Neuronal stem cell (in vitro differentiated cells): ENCODE measurements at regions not wholly inside any gene's neighbourhood (a gene's known extent, or its start where the extent isn't known, plus 50 kb on each side); places are given as distances from the start of the nearest gene placed in this dataset.

Source experiments
- DNase-seq: peaks from one replicate; pipeline ENCODE4 v3.0.0-alpha.2; 2013; ENCODE audit warnings: low spot score
- H2AFZ ChIP-seq: one replicate; pipeline ENCODE4 v1.6.1; 2013; ENCODE audit warnings: mild to moderate bottlenecking, low read length, inconsistent platforms
- H2AK5ac ChIP-seq: 2 replicates; pipeline ENCODE4 v1.6.1; 2013; ENCODE audit warnings: low read depth, mild to moderate bottlenecking, inconsistent platforms, low read length, moderate library complexity, mixed read lengths
- H2BK120ac ChIP-seq: 2 replicates; pipeline ENCODE4 v1.6.1; 2013; ENCODE audit warnings: low read depth, mild to moderate bottlenecking, inconsistent platforms, low read length, moderate library complexity, mixed read lengths
- H2BK12ac ChIP-seq: one replicate; pipeline ENCODE4 v1.6.1; 2013; ENCODE audit warnings: low read length, inconsistent platforms
- H2BK15ac ChIP-seq: 2 replicates; pipeline ENCODE4 v1.6.1; 2013; ENCODE audit warnings: mild to moderate bottlenecking, low read length, inconsistent platforms, mixed read lengths
- H2BK5ac ChIP-seq: one replicate; pipeline ENCODE4 v1.6.1; 2013; ENCODE audit warnings: inconsistent platforms, mild to moderate bottlenecking, low read length, moderate library complexity
- H3K14ac ChIP-seq: one replicate; pipeline ENCODE4 v1.6.1; 2013; ENCODE audit warnings: low read length, inconsistent platforms
- H3K18ac ChIP-seq: 2 replicates; pipeline ENCODE4 v1.6.1; 2013; ENCODE audit warnings: low read length, inconsistent platforms
- H3K23ac ChIP-seq: 2 replicates; pipeline ENCODE4 v1.6.1; 2013; ENCODE audit warnings: low read depth, mild to moderate bottlenecking, mixed read lengths, low read length, inconsistent platforms; ENCODE audit not compliant: poor library complexity
- H3K27ac ChIP-seq: replicated peaks from 3 replicates; pipeline ENCODE4 v1.5.1; 2013; ENCODE audit warnings: low read length, inconsistent platforms
- H3K27me3 ChIP-seq, 3 experiments: 2 replicates each; pipeline ENCODE4 v1.6.1; 2013; ENCODE audit warnings: low read length in 3 of 3, mild to moderate bottlenecking in 2 of 3, inconsistent platforms in 1 of 3, low read depth in 1 of 3, mixed read lengths in 1 of 3, moderate library complexity in 1 of 3; ENCODE audit not compliant: control insufficient read depth in 3 of 3, insufficient read depth in 3 of 3
- H3K36me3 ChIP-seq, 2 donors: replicated peaks in 1 of 2; 2 replicates each; pipeline ENCODE4 v1.6.1; 2013; ENCODE audit warnings: low read length in 2 of 2; ENCODE audit not compliant: control insufficient read depth in 2 of 2, insufficient read depth in 2 of 2
- H3K4ac ChIP-seq: 2 replicates; pipeline ENCODE4 v1.6.1; 2013; ENCODE audit warnings: inconsistent platforms, mild to moderate bottlenecking, low read length, moderate library complexity
- H3K4me1 ChIP-seq, 2 donors: 1 replicate in 1 of 2; 2 replicates in 1 of 2; pipeline ENCODE4 v1.6.1; 2013; ENCODE audit warnings: low read length in 2 of 2, low read depth in 1 of 2; ENCODE audit not compliant: control insufficient read depth in 2 of 2, insufficient read depth in 1 of 2
- H3K4me2 ChIP-seq: one replicate; pipeline ENCODE4 v1.6.1; 2013; ENCODE audit warnings: mild to moderate bottlenecking, low read length, inconsistent platforms; ENCODE audit not compliant: insufficient read depth, poor library complexity, severe bottlenecking
- H3K4me3 ChIP-seq, 2 donors: 2 replicates each; pipeline ENCODE4 v1.5.1; 2013; ENCODE audit warnings: low read length in 2 of 2, mild to moderate bottlenecking in 2 of 2, inconsistent platforms in 1 of 2, moderate library complexity in 1 of 2
- H3K79me1 ChIP-seq: one replicate; pipeline ENCODE4 v1.6.1; 2013; ENCODE audit warnings: low read depth, mild to moderate bottlenecking, inconsistent platforms, low read length, moderate library complexity
- H3K9ac ChIP-seq: one replicate; pipeline ENCODE4 v1.6.1; 2013; ENCODE audit warnings: mild to moderate bottlenecking, low read depth, low read length, inconsistent platforms; ENCODE audit not compliant: poor library complexity
- H3K9me3 ChIP-seq, 2 donors: replicated peaks in 1 of 2; 2 replicates each; pipeline versions ENCODE3 to v1.6.1; 2013; ENCODE audit warnings: low read length in 2 of 2, mild to moderate bottlenecking in 2 of 2, inconsistent platforms in 1 of 2, low read depth in 1 of 2, mixed read lengths in 1 of 2, moderate library complexity in 1 of 2; ENCODE audit not compliant: control insufficient read depth in 2 of 2, insufficient read depth in 1 of 2
- H4K8ac ChIP-seq: one replicate; pipeline ENCODE4 v1.6.1; 2013; ENCODE audit warnings: low read depth, mild to moderate bottlenecking, inconsistent platforms, low read length, moderate library complexity
- H4K91ac ChIP-seq: one replicate; pipeline ENCODE4 v1.6.1; 2013; ENCODE audit warnings: low read length, low read depth, mild to moderate bottlenecking, inconsistent platforms; ENCODE audit not compliant: poor library complexity
- WGBS, 2 donors: extraction: QIAGEN DNeasy Blood & Tissue Kit; methylation state at CpG; one replicate each; pipeline ENCODE4 v1.1.7; 2013; ENCODE audit warnings: missing lambda C conversion rate in 2 of 2, mixed read lengths in 1 of 2; ENCODE audit not compliant: insufficient read length in 2 of 2, insufficient replicate concordance in 1 of 2; ENCODE audit errors: extremely low coverage in 2 of 2; 5-methylcytosine and 5-hydroxymethylcytosine counted together

GRCh38 chr6:144392536-144392935, 107.4 kb downstream of the UTRN start:
- no peak overlapping the region for H3K9ac ChIP-seq
- no peak overlapping the region for H3K27ac ChIP-seq
- H2AFZ ChIP-seq = no peak overlapping the region
- peaks cover 0 to 5% of the 10 kb centered on the region in 2 donors for H3K9me3 ChIP-seq
- H3K4me2 ChIP-seq = no peak overlapping the region
- no peak overlapping the region for H2BK12ac ChIP-seq
- H3K27me3 ChIP-seq = no peaks in the 10 kb centered on the region
- H3K23ac ChIP-seq = no peak overlapping the region
- no peak overlapping the region for H3K4ac ChIP-seq
- no peak overlapping the region for H2BK15ac ChIP-seq
- H2AK5ac ChIP-seq = no peak overlapping the region
- no peaks in the 10 kb centered on the region for H3K36me3 ChIP-seq
- no peak overlapping the region for H3K18ac ChIP-seq
- no peak overlapping the region for H3K4me3 ChIP-seq
- H4K91ac ChIP-seq = no peak overlapping the region
- peaks cover 0 to 4% of the 10 kb centered on the region in 2 donors for H3K4me1 ChIP-seq
- H2BK5ac ChIP-seq = no peak overlapping the region
- H3K79me1 ChIP-seq = peaks cover 4% of the 10 kb centered on the region
- no peak overlapping the region for H3K14ac ChIP-seq
- H2BK120ac ChIP-seq = no peak overlapping the region
- no peak overlapping the region for H4K8ac ChIP-seq
- WGBS, 2 donors = no CpG with 5 or more reads among the region's 1 CpG
- DNase-seq = no peak

DNA sequence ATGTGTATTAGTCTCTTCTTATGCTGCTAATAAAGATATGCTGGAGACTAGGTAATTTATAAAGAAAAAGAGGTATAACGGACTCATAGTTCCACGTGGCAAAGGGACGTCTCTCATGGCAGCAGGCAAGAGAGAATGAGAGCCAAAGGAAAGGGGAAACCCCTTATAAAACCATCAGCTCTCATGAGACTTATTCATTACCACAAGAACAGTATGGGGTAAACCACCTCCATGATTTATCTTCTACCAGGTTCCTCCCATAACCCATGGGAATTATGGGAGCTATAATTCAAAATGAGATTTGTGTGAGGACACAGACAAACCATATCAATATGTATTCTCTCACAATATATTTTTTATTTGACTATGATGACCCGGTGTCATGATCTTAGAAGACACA, 109.1 kb downstream of the UTRN start:
- H2AK5ac ChIP-seq = no peak overlapping the region
- no peak overlapping the region for H3K23ac ChIP-seq
- H2BK120ac ChIP-seq = no peak overlapping the region
- no CpG with 5 or more reads among the region's 4 CpGs for WGBS, 2 donors
- no peak overlapping the region for H4K91ac ChIP-seq
- H3K36me3 ChIP-seq = no peaks in the 10 kb centered on the region
- H3K4ac ChIP-seq = no peak overlapping the region
- H3K4me2 ChIP-seq = no peak overlapping the region
- no peak overlapping the region for H3K9ac ChIP-seq
- no peak overlapping the region for H2AFZ ChIP-seq
- no peak overlapping the region for H3K18ac ChIP-seq
- no peak overlapping the region for H3K4me3 ChIP-seq
- H3K79me1 ChIP-seq = peaks cover 1% of the 10 kb centered on the region
- H3K27me3 ChIP-seq = no peaks in the 10 kb centered on the region
- no peak overlapping the region for H3K27ac ChIP-seq
- no peak overlapping the region for H4K8ac ChIP-seq
- no peak overlapping the region for H3K14ac ChIP-seq
- H2BK15ac ChIP-seq = no peak overlapping the region
- peaks cover 4 to 14% of the 10 kb centered on the region in 2 donors for H3K9me3 ChIP-seq
- H2BK5ac ChIP-seq = no peak overlapping the region
- H3K4me1 ChIP-seq = peaks cover 0 to 4% of the 10 kb centered on the region in 2 donors
- H2BK12ac ChIP-seq = no peak overlapping the region
- no peak for DNase-seq

DNA sequence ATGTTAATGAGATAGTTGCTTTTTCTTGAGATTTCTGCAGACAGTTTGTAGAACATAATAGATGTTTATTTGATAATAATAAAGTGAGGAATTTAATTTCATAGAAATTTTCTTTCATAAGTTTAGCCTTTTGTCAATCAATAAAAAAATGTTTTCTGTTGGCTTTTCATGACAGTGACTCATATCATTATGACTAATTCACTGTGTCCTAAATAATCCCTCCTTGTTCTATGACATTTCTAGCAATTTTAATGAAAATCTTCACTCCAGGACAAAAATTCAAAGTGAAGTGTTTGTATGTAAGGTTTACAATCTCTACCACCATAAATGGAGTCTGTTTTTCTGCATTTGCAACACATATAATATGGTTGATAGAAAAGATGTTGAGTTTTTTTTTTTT, 109.9 kb downstream of the UTRN start:
- Histone ChIP-seq H3K27ac (no peak overlapping the region), H2BK120ac (no peak overlapping the region), H3K9me3 (peaks cover 4 to 14% of the 10 kb centered on the region in 2 donors), H3K23ac (no peak overlapping the region), H2BK5ac (no peak overlapping the region), H3K9ac (no peak overlapping the region), H4K8ac (no peak overlapping the region), H3K36me3 (no peaks in the 10 kb centered on the region), H2BK15ac (no peak overlapping the region), H4K91ac (no peak overlapping the region), H3K14ac (no peak overlapping the region), H3K18ac (no peak overlapping the region), H2AK5ac (no peak overlapping the region), H2BK12ac (no peak overlapping the region), H3K4me1 (peaks cover 0 to 3% of the 10 kb centered on the region in 2 donors), H3K4me3 (no peak overlapping the region), H3K4ac (no peak overlapping the region), H3K27me3 (no peaks in the 10 kb centered on the region), H3K79me1 (peaks cover 1% of the 10 kb centered on the region), H2AFZ (no peak overlapping the region), H3K4me2 (no peak overlapping the region)
- DNase-seq = no peak

GRCh38 chr6:144395826-144396225, 110.7 kb downstream of the UTRN start:
- Histone ChIP-seq H4K8ac (no peak overlapping the region), H2BK120ac (no peak overlapping the region), H2BK5ac (no peak overlapping the region), H3K18ac (no peak overlapping the region), H3K23ac (no peak overlapping the region), H3K14ac (no peak overlapping the region), H3K4me1 (no peaks in the 10 kb centered on the region), H3K9me3 (peaks cover 4 to 14% of the 10 kb centered on the region in 2 donors), H2BK15ac (no peak overlapping the region), H3K9ac (no peak overlapping the region), H2AFZ (no peak overlapping the region), H3K4me2 (no peak overlapping the region), H3K27me3 (no peaks in the 10 kb centered on the region), H3K27ac (no peak overlapping the region), H3K36me3 (no peaks in the 10 kb centered on the region), H2AK5ac (no peak overlapping the region), H4K91ac (no peak overlapping the region), H2BK12ac (no peak overlapping the region), H3K4me3 (no peak overlapping the region), H3K79me1 (peaks cover 1% of the 10 kb centered on the region), H3K4ac (no peak overlapping the region)
- DNase-seq = no peak
- no CpG with 5 or more reads among the region's 1 CpG for WGBS, 2 donors
